ENCODE measurements at regions not wholly inside any gene's neighbourhood (a gene's known extent, or its start where the extent isn't known, plus 50 kb on each side); places are given as distances from the start of the nearest gene placed in this dataset.
"Not testable (repeated sequence)": the region's sequence is repeated elsewhere in the genome, so short reads cannot be mapped to it uniquely, and the experiment has no call there.

GRCh38 chr1:219713981-219714381 is 101.1 kb upstream of the ZC3H11B start:
- H3K4me3 Mint-ChIP-seq = no peak overlapping the region
- POLR2A ChIA-PET = no interaction called here
- no peaks in the 10 kb centered on the region for H3K4me1 Mint-ChIP-seq

GRCh38 chr1:219712506-219712905 is 99.6 kb upstream of the ZC3H11B start:
- Mint-ChIP-seq H3K9me3 (no peaks in the 10 kb centered on the region), H3K36me3 (ENCODE audit: low read depth) (no peaks in the 10 kb centered on the region), H3K27me3 (peaks cover 4% of the 10 kb centered on the region), H3K4me1 (no peaks in the 10 kb centered on the region), H3K27ac (no peak overlapping the region), H3K4me3 (no peak overlapping the region)
- no peak for DNase-seq
- ChIA-PET POLR2A (no interaction called here), CTCF (no interaction called here)
- no peak for ATAC-seq (ENCODE audit: low read depth)
- TF ChIP-seq CTCF (IDR thresholded peaks at IDR 0.05) = no peak
- intact Hi-C loops (cut with micrococcal nuclease) = no loop called here

More at GRCh38 chr1:219713981-219714381, 101.1 kb upstream of the ZC3H11B start:
- Mint-ChIP-seq H3K9me3 (no peaks in the 10 kb centered on the region), H3K36me3 (ENCODE audit: low read depth) (no peaks in the 10 kb centered on the region), H3K27ac (no peak overlapping the region), H3K27me3 (peaks cover 4% of the 10 kb centered on the region)
- ATAC-seq (ENCODE audit: low read depth) (no peak), DNase-seq (no peak)
- TF ChIP-seq CTCF (IDR thresholded peaks at IDR 0.05) = no peak
- CTCF ChIA-PET = no interaction called here
- intact Hi-C loops (cut with micrococcal nuclease) = no loop called here

GRCh38 chr1:219710529-219711194 is 97.8 kb upstream of the ZC3H11B start:
- H3K4me3 Mint-ChIP-seq = no peak overlapping the region
- no peaks in the 10 kb centered on the region for H3K36me3 Mint-ChIP-seq (ENCODE audit: low read depth)
- no peak for TF ChIP-seq CTCF (IDR thresholded peaks at IDR 0.05)
- intact Hi-C loops (cut with micrococcal nuclease) = no loop called here
- ChIA-PET CTCF (no interaction called here), POLR2A (no interaction called here)
- no peaks in the 10 kb centered on the region for H3K4me1 Mint-ChIP-seq
- H3K27me3 Mint-ChIP-seq = peaks cover 4% of the 10 kb centered on the region
- no peak for ATAC-seq (ENCODE audit: low read depth)
- DNase-seq = no peak
- no peak overlapping the region for H3K27ac Mint-ChIP-seq
- H3K9me3 Mint-ChIP-seq = peaks cover 3% of the 10 kb centered on the region

GRCh38 chr1:219708919-219709543 is 96.1 kb upstream of the ZC3H11B start:
- ATAC-seq (ENCODE audit: low read depth) = no peak
- no peak for DNase-seq
- H3K36me3 Mint-ChIP-seq (ENCODE audit: low read depth) = no peaks in the 10 kb centered on the region
- ChIA-PET POLR2A (no interaction called here), CTCF (no interaction called here)
- H3K27ac Mint-ChIP-seq = no peak overlapping the region
- H3K27me3 Mint-ChIP-seq = peaks cover 4% of the 10 kb centered on the region
- no peak overlapping the region for H3K4me3 Mint-ChIP-seq
- H3K4me1 Mint-ChIP-seq = no peaks in the 10 kb centered on the region
- H3K9me3 Mint-ChIP-seq = peaks cover 3% of the 10 kb centered on the region
- intact Hi-C loops (cut with micrococcal nuclease) = no loop called here
- TF ChIP-seq CTCF (IDR thresholded peaks at IDR 0.05) = no peak

GRCh38 chr1:219707885-219708284 is 95.0 kb upstream of the ZC3H11B start:
- H3K36me3 Mint-ChIP-seq (ENCODE audit: low read depth); H3K27me3 Mint-ChIP-seq; H3K4me1 Mint-ChIP-seq; H3K4me3 Mint-ChIP-seq; H3K9me3 Mint-ChIP-seq; ATAC-seq (ENCODE audit: low read depth); CTCF ChIA-PET; intact Hi-C loops (cut with micrococcal nuclease); DNase-seq; POLR2A ChIA-PET; H3K27ac Mint-ChIP-seq: not testable (repeated sequence)

- intact Hi-C loops (cut with micrococcal nuclease); H3K36me3 Mint-ChIP-seq (ENCODE audit: low read depth); H3K9me3 Mint-ChIP-seq; ATAC-seq (ENCODE audit: low read depth); POLR2A ChIA-PET; DNase-seq; H3K27me3 Mint-ChIP-seq; H3K27ac Mint-ChIP-seq; CTCF ChIA-PET; H3K4me1 Mint-ChIP-seq; H3K4me3 Mint-ChIP-seq: not testable (repeated sequence)
Observed at GRCh38 chr1:219704331-219704730, 91.4 kb upstream of the ZC3H11B start.
